ENCODE measurements at regions not wholly inside any gene's neighbourhood (a gene's known extent, or its start where the extent isn't known, plus 50 kb on each side); places are given as distances from the start of the nearest gene placed in this dataset.

DNA sequence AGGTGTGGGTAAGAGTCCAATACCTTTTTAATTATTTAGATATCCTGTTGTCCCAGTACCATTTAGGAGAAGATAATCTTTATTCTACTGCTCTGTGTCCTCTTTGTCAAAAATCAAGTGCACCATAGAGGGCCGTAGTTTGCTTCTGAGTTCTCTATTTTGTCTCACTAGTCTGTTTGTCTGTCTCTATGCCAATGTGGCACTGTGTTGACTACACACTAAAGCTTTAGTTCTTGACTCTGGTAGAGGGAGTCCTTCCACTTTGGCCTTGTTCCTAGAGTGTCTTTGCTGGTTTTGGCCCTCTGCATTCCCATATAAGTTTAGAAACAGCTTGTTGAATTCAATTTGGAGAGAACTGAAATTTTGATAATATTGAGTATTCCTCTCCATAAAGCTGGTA, 75.9 kb downstream of the SCGB2B2 start:
- no peaks in the 10 kb centered on the region for H3K79me2 ChIP-seq (ENCODE audit: low read length)
- no peaks in the 10 kb centered on the region for H3K4me1 ChIP-seq (ENCODE audit: low read length)
- no peak overlapping the region for H3K27ac ChIP-seq (ENCODE audit: low read length)
- H3K36me3 ChIP-seq (replicated peaks; ENCODE audit: insufficient read depth, low read length), result no peaks in the 10 kb centered on the region
- no peak for DNase-seq
- no peaks in the 10 kb centered on the region for H3K9me3 ChIP-seq (replicated peaks; ENCODE audit: insufficient read depth, low read length)
- no peaks in the 10 kb centered on the region for H3K9me2 ChIP-seq (replicated peaks; ENCODE audit: insufficient read depth, low read length)
- H3K4me2 ChIP-seq (ENCODE audit: low read depth, low read length), result no peak overlapping the region
- H4K20me1 ChIP-seq (ENCODE audit: insufficient read depth, low read length), result no peaks in the 10 kb centered on the region
- H3K27me3 ChIP-seq (replicated peaks; ENCODE audit: insufficient read depth, low read length), result no peaks in the 10 kb centered on the region
- H3K4me3 ChIP-seq (ENCODE audit: low read length), result no peak overlapping the region
- TF ChIP-seq EZH2phosphoT487 (IDR thresholded peaks at IDR 0.05; ENCODE audit: low read length), result no peak
- no peaks in the 10 kb centered on the region for H3F3A ChIP-seq (ENCODE audit: insufficient read depth, low read length)
- no peak overlapping the region for H2AFZ ChIP-seq (ENCODE audit: low read length)
- H3K9ac ChIP-seq (ENCODE audit: low read length), result no peak overlapping the region

- Histone ChIP-seq H3K9ac (ENCODE audit: low read length) (no peak overlapping the region), H3K4me2 (ENCODE audit: low read depth, low read length) (no peak overlapping the region), H3K9me3 (replicated peaks; ENCODE audit: insufficient read depth, low read length) (no peaks in the 10 kb centered on the region), H3K79me2 (ENCODE audit: low read length) (no peaks in the 10 kb centered on the region), H3K27ac (ENCODE audit: low read length) (no peak overlapping the region), H3K4me1 (ENCODE audit: low read length) (no peaks in the 10 kb centered on the region), H2AFZ (ENCODE audit: low read length) (no peak overlapping the region), H4K20me1 (ENCODE audit: insufficient read depth, low read length) (no peaks in the 10 kb centered on the region), H3K4me3 (ENCODE audit: low read length) (no peak overlapping the region), H3F3A (ENCODE audit: insufficient read depth, low read length) (no peaks in the 10 kb centered on the region), H3K9me2 (replicated peaks; ENCODE audit: insufficient read depth, low read length) (no peaks in the 10 kb centered on the region), H3K27me3 (replicated peaks; ENCODE audit: insufficient read depth, low read length) (no peaks in the 10 kb centered on the region), H3K36me3 (replicated peaks; ENCODE audit: insufficient read depth, low read length) (no peaks in the 10 kb centered on the region)
- TF ChIP-seq, protein P1, sequence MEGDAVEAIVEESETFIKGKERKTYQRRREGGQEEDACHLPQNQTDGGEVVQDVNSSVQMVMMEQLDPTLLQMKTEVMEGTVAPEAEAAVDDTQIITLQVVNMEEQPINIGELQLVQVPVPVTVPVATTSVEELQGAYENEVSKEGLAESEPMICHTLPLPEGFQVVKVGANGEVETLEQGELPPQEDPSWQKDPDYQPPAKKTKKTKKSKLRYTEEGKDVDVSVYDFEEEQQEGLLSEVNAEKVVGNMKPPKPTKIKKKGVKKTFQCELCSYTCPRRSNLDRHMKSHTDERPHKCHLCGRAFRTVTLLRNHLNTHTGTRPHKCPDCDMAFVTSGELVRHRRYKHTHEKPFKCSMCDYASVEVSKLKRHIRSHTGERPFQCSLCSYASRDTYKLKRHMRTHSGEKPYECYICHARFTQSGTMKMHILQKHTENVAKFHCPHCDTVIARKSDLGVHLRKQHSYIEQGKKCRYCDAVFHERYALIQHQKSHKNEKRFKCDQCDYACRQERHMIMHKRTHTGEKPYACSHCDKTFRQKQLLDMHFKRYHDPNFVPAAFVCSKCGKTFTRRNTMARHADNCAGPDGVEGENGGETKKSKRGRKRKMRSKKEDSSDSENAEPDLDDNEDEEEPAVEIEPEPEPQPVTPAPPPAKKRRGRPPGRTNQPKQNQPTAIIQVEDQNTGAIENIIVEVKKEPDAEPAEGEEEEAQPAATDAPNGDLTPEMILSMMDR (IDR thresholded peaks at IDR 0.05; ENCODE audit: low read length), result no peak
- no peak for TF ChIP-seq EZH2phosphoT487 (IDR thresholded peaks at IDR 0.05; ENCODE audit: low read length)
- no peak for TF ChIP-seq EZH2 (optimal IDR thresholded peaks at IDR 0.05; ENCODE audit: low read depth, low read length)
- DNase-seq, result no peak
Measured at GRCh38 chr19:34600366-34600765, 76.6 kb downstream of the SCGB2B2 start.

GRCh38 chr19:34598217-34599155, 78.5 kb downstream of the SCGB2B2 start:
- no peaks in the 10 kb centered on the region for H3F3A ChIP-seq (ENCODE audit: insufficient read depth, low read length)
- H3K79me2 ChIP-seq (ENCODE audit: low read length), result no peaks in the 10 kb centered on the region
- H2AFZ ChIP-seq (ENCODE audit: low read length), result no peak overlapping the region
- no peaks in the 10 kb centered on the region for H3K9me2 ChIP-seq (replicated peaks; ENCODE audit: insufficient read depth, low read length)
- DNase-seq, result no peak
- no peaks in the 10 kb centered on the region for H3K4me1 ChIP-seq (ENCODE audit: low read length)
- H3K9me3 ChIP-seq (replicated peaks; ENCODE audit: insufficient read depth, low read length), result no peaks in the 10 kb centered on the region
- no peak overlapping the region for H3K27ac ChIP-seq (ENCODE audit: low read length)
- no peak overlapping the region for H3K4me3 ChIP-seq (ENCODE audit: low read length)
- no peak overlapping the region for H3K9ac ChIP-seq (ENCODE audit: low read length)
- no peak for TF ChIP-seq EZH2 (optimal IDR thresholded peaks at IDR 0.05; ENCODE audit: low read depth, low read length)
- no peak for TF ChIP-seq EZH2phosphoT487 (IDR thresholded peaks at IDR 0.05; ENCODE audit: low read length)
- TF ChIP-seq, protein P1 (IDR thresholded peaks at IDR 0.05; ENCODE audit: low read length), result no peak
- no peak overlapping the region for H3K4me2 ChIP-seq (ENCODE audit: low read depth, low read length)
- no peaks in the 10 kb centered on the region for H3K36me3 ChIP-seq (replicated peaks; ENCODE audit: insufficient read depth, low read length)
- no peaks in the 10 kb centered on the region for H4K20me1 ChIP-seq (ENCODE audit: insufficient read depth, low read length)
- H3K27me3 ChIP-seq (replicated peaks; ENCODE audit: insufficient read depth, low read length), result no peaks in the 10 kb centered on the region

- Histone ChIP-seq H4K20me1 (ENCODE audit: insufficient read depth, low read length) (no peaks in the 10 kb centered on the region), H3K27ac (ENCODE audit: low read length) (no peak overlapping the region), H3K79me2 (ENCODE audit: low read length) (no peaks in the 10 kb centered on the region), H3K9me3 (replicated peaks; ENCODE audit: insufficient read depth, low read length) (no peaks in the 10 kb centered on the region), H2AFZ (ENCODE audit: low read length) (no peak overlapping the region), H3K4me1 (ENCODE audit: low read length) (no peaks in the 10 kb centered on the region), H3F3A (ENCODE audit: insufficient read depth, low read length) (no peaks in the 10 kb centered on the region), H3K9ac (ENCODE audit: low read length) (no peak overlapping the region), H3K27me3 (replicated peaks; ENCODE audit: insufficient read depth, low read length) (no peaks in the 10 kb centered on the region), H3K4me3 (ENCODE audit: low read length) (no peak overlapping the region), H3K4me2 (ENCODE audit: low read depth, low read length) (no peak overlapping the region), H3K36me3 (replicated peaks; ENCODE audit: insufficient read depth, low read length) (no peaks in the 10 kb centered on the region), H3K9me2 (replicated peaks; ENCODE audit: insufficient read depth, low read length) (no peaks in the 10 kb centered on the region)
- DNase-seq, result no peak
- TF ChIP-seq, protein P1 (IDR thresholded peaks at IDR 0.05; ENCODE audit: low read length), result no peak
- TF ChIP-seq EZH2phosphoT487 (IDR thresholded peaks at IDR 0.05; ENCODE audit: low read length) (no peak), EZH2 (optimal IDR thresholded peaks at IDR 0.05; ENCODE audit: low read depth, low read length) (no peak)
Measured at GRCh38 chr19:34597596-34597995, 79.4 kb downstream of the SCGB2B2 start.
